Fibroblast of skin of back (primary cell): ENCODE measurements at regions not wholly inside any gene's neighbourhood (a gene's known extent, or its start where the extent isn't known, plus 50 kb on each side); places are given as distances from the start of the nearest gene placed in this dataset.
A peak's percentile ranks its signal among the peaks of the same experiment; 100 is the strongest.
"Not testable (repeated sequence)": the region's sequence is repeated elsewhere in the genome, so short reads cannot be mapped to it uniquely, and the experiment has no call there.

ENCODE experiments used
- DNase-seq: peaks from one replicate; pipeline ENCODE4 v3.0.0-alpha.2; 2013

DNA sequence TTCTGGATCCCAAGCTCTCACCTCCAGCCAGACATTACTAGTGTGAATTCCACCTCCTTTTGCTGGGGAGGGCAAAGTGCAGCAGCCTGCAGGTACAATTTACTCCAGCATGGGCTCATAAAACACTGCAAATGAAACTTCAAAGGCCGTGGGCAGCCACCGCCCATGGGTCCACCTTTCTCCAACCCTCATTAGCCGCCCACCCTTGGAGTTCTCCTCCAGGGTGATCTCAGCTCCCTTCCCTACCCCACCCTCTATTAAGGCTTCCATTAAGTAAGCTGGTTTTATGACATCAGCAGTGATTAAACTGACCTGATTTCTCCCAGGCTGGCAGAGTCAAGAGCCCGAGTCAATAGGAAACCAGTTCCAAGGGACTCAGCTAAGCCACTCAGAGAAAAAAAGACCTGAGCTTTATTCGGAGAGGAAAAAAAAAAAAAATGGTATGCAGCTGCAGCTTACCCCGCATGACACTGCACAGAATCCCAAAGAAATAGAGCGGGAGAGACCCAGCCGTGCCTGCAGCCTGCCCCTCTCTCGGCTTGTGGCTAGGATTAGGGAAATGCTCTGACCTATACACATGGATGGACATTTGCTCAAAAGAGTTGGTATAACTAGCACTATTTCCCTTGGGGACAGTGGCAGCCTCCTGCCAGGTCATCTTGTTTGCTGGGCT, 319.6 kb downstream of the PTTG2 start:
- no peak for DNase-seq

DNA sequence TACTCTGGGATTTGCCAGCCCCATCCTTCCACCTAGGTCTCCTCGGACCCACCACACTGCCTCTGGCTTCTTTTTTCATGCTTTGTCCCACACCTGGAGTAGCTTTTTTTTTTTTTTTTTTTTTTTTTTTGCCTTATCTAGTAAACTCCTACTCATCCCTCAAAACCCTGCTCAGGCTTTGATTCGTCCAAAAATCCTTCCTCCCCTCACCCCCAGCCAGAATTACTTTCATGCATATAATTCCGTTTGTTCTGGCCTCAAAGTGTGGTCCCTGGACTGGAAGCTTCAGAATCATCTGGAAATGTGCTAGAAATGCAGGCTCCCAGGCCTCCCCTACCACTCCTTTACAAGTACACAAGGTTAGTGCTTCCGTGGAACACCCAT, 320.1 kb downstream of the PTTG2 start:
- DNase-seq: no peak

DNA sequence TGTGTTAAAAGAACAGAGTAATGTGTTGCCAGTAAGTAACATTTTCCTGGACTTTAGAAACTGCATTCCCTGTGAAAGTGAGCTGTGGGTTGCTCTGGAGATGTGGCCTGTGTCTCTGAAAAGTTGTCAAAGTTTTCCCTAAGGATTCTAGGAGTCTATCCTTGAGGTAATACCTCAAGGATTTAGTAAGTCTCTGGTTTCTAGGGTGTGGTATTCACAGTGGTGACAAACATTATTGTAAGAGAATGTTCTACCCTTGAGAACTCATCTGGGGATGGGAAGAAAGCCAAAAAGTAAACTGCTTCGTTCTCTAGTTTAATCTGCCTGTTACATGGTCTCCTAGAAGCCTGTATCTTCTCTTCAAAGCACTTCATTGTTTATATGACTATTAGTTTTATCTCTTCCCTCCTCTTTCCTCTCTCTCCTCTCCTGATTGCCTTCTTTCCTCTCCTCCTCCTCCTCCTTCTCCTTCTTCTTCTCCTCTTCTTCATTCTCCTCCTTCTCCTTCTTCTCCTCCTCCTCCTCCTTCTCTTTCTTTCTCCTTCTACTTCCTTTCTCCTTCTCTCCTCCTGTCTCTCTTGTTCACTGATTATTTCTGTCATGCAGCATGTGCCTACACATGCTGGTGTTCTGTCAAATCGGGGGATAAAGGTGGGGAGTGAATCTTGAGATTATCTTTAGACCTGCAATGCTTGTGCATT, 321.3 kb downstream of the PTTG2 start:
- DNase-seq: peak; percentile 75

DNA sequence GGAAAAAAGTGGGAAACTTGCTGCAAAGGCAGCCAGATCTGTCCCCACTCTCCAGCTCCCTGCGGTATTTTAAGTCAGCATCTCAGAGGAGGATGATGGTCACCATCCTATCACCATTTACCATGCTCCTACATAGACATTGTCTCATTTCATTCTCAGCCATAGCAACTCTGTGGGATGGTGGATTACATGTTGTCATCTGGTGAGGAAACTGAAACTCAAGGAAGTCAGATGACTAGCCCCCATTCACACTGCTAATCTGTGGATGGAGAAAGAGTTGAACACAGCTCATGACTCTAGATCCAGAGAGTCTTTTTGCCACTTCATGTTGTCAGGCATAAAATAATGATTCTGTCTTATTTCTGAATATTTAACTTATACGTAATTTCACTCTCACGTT, 323.5 kb downstream of the PTTG2 start:
- DNase-seq: no peak

DNA sequence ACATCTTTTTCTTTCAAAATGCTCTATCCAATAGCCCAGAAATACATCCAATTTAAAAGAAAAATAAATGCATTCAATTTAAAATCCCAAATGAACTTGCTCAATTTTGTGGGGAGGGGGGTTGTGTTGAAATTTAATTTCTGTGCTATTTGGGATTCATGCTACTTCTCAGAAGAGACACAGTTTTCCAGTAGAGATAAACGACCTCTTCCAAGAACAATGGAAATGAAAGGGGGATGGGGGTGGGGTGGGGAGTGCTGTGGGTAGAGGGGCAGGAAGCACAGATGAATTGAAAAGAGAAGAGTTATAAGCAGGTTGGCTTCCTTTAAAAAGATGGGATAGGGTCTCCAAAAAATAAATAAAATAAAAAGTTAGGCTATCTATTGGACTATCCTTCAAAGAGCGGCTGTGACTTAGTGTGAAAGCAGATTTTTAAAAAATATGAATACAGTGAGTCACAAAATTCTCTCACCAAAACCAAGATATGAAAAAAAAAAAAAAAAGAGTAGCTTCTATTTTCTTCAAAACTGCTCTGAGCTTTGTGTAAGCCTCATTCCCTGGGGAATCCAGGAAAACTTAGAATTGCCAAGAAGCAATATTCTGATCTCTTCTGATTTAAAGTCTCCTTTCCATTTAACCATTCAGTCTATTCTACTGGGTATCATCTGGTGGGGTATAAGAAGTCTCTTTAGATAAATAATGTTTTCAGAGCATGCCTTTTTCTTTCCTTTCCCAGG, 324.3 kb downstream of the PTTG2 start:
- DNase-seq: peak; percentile 73

DNA sequence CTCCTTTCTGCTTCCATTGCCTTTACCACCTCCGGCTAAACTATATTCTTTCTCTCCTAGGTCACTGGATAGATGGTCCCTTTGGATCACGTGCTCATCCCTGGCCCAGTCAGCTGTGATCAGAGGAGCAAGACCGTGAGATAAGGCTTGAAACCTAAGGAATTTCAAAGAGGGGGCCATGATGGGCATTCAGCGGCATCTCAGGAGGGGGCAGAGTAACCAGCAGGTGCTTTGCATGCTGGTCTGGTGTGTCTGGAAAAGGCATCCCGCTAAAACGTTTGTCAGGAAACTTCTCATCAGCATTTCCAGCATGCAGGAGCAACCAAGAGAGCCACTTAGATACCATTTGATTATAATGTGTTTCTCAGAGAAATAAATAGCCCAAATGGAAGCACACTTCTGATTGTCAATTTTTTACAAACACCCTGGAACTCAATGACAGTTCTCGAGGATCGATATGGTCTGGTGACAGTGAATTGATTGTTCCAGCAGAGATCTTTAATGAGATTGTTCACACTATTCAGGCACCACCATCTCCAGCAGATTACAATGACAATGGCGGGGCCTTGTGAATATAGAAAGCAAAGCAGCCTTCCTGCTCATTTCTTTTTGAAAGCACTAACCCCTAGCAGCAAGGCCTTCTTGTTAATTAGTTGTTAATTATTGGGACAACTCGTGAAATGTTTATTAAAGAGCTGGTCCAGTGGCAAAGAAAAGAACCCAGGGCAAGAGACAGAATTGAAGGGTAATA, 327.1 kb downstream of the PTTG2 start:
- DNase-seq: no peak

DNA sequence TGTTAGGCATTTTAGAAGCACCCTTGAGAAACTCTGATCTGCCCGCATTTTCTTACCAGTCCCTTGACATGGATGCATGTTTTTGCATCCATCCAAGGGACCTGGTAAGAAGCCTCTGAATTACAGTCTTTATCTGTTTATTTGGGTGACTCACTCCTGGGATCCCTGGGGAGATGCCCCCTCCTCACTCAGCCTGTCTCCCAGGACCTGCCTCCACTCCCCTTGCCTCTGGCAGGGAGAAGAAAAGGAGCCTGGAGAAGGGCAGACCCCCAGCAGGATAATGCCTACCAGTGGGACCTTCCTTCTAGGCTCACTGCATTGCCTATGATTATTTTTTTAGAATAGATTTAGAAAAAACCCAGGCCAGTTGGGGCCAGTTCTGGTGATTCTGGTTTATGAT, 329.4 kb downstream of the PTTG2 start:
- DNase-seq: no peak

DNA sequence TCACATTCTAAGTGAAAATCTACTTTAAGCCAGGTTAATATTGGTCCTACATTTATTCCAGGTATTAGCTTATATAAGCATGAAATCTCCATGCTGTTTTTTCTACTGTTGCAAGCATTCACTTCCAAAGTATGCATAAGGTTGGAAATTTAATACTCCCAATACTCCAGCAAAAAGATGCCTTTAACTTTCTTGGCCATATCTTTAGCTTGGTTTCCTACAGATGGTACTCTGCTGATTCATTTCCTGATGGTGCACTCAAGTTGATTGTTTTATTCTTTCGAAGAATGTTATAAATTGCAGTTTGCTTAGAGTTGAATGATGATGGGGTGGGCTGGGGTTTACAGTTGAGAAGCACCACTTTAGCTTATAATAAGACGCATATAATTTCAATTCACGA, 330.2 kb downstream of the PTTG2 start:
- DNase-seq: peak; percentile 75

DNA sequence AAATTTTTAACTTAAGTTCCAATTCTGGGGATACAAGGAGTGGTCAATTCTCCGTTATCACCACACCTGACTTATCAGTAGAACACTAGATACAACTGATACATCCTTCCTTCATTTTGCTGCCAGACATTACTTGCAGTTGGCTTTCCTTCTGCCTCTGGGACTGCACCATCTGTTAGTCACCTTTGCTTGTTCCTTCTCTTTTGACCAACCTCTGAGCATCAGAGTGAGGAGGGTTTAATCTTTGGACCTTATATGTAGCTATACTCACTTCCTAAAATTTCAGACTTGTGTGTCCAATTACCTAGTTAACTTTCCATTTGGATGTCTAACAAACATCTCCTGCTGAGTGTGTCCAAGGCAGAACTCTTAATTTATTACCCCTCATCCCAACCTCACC, 330.7 kb downstream of the PTTG2 start:
- no peak for DNase-seq

DNA sequence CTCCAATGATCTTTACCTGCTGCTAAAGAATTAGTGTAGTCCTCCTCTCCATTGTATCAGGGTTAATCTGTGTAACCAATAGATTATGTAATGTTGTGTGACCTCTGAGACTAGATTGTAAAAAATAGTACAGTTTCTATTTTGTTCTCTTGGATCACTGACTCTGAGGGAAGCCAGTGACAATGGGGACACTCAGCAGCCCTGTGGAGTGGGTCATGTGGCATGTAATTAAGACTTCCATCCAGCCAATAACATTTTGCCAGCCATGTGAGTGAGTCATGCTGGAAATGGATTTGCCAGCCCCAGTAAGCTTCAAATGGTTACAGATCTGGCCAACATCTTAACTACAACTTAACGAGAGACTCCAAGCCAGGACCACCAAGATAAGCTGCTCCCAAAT, 332.3 kb downstream of the PTTG2 start:
- DNase-seq: no peak

DNA sequence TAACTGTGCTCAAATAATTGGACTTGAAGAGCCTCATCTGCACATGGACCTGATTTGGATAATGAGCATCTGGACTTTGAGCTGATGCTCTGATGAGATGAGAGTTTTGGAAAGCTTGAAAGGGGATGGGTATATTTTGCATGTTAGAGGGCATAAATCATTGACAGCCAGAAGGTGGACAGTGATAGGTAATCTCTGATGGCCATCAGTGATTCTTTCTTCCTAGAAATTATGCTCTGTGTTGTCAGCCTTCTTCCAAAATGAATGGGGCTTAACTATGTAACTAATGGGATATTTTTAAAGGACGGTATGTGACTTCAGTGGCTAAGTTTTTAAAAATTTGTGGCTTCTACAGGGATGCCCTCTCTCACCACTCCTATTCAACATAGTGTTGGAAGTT, 334.0 kb downstream of the PTTG2 start:
- no peak for DNase-seq

DNA sequence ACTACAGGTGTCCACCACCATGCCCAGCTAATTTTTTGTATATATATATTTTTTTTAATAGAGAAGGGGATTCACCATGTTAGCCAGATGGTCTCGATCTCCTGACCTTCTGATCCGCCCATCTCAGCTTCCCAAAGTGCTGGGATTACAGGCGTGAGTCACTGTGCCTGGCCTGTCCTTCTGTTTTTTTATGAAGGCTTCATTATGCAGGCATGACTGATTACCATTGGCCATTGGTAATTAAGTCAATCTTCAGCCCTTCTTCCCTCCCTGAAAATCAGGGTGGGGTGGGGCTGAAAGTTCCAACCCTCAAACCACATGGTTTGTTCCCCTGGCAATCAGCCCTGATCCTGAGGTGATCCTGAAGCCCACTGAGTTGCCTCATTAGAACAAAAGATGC, 336.9 kb downstream of the PTTG2 start:
- no peak for DNase-seq

DNA sequence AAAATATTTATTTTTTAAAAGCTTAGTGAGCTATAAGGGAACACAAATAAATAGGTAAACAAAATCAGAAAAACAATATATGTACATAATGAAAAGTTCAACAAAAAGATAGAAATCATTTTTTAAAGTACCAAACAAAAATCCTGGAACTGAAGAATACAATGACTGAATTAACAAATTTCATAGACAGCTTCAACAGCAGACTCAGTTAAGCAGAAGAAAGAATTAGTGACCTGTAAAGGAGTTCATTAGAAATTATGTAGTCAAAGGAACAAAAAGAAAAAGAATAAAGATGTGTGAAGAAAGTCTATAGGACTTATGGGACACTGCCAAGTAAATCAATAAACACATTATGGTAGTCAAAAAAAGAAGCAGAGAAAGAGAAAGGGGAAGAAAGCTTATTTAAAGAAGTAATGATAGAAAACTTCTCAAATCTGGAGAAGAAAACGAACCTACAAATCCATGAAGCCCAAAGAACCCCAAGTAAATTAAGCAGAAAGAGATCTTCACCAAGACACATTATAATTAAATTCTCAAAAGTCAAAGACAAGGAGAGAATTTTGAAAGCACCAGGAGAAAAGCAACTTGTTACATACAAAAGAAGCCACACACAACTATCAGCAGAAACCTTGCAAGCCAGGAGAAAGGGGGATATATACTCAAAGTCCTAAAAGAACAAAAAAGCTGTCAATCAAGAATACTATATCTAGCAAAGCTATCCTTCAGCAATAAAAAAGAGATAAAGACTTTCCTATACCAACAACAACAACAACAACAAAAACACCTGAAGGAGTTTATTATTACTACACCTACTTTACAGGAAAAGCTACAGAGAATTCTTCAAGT, 338.9 kb downstream of the PTTG2 start:
- DNase-seq: no peak

DNA sequence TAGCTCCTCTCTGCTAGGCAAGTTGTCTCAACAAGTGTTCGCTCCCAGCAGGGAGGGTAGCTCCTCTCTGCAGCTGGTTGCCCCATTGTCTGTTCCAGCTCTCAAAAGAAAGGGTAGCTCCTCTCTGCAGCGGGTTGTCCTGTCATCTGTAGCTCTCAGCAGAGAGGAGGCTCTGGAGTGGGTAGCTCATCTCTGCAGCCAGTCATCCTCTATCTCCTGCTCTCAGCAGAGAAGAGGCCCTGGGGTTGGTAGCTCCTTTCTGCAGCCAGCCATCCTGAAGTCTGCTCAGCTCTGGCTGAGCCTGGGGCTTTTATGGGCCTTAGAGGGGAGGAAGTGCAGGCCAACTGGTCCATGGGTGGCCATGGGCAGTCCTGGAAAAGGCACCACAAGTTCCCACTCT, 342.7 kb downstream of the PTTG2 start:
- DNase-seq: no peak

DNA sequence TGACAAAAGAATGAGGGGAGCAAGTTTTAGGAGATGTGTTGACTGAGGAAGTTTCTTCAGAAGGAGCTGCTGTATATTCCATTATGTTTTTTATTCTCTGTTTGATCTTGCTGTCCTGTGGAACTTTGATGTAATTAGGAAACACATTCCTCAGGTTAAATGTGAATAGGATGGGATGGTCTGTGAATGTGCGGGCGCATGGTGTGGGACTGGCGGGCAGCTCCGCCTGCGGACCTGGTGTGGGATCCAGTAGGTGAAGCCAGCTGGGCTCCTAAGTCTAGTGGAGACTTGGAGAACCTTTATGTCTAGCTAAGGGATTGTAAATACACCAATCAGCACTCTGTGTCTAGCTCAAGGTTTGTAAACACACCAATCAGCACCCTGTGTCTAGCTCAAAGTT, 344.3 kb downstream of the PTTG2 start:
- not testable (repeated sequence) for DNase-seq

DNA sequence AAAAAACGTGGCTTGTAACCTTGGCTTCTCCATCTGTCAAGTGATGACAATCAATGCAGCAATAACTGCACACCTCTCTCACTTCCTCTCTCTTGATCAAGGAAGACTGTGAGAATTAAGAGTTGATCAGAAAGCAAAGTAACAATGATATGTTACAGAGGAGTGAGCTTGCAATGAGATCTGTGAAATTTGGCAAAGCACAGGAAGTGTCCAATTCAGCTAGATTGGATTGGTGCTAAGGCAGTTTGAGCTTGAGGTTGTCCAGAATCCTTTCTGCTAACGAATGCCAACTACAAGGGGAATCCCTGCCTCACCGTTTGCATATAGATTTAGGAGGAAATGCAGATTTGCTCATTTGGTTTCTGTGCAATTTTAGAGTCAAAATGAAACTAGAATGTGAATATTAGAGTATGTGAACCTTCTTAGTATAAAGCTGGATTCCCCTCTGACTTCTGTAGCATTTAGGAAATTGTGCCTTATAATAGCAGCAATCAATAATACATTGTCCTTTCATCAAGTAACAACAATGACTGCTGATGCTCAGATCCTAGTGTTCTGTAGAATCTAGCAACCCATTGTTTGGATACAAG, 346.4 kb downstream of the PTTG2 start:
- DNase-seq: no peak

DNA sequence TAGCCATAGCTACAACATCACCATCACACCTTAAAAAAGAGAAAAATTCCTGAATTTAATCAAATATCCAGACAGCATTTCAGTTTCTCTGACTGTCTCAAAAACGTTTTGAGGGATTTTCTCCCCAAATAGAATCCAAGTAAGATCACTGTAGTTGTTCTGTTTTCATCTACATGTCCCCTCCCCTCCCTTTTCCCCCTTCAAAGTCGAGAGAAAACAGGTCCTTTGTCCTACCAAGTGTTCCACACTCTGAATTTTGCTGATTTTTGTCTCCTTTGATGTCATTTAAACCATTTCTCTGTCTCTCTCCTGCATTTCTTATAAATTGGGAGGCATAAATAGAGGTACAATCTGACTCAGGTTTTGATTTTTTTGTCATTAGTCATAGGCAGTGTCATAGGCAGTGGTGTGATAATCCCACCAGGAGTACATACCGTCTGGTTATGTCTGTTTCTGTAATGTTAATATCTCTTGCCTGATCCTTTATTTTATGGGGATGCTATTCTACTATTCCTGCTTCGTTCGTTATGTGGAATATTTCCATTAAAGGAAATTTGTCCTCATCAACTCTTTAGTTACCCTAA, 348.6 kb downstream of the PTTG2 start:
- peak; percentile 74 for DNase-seq

DNA sequence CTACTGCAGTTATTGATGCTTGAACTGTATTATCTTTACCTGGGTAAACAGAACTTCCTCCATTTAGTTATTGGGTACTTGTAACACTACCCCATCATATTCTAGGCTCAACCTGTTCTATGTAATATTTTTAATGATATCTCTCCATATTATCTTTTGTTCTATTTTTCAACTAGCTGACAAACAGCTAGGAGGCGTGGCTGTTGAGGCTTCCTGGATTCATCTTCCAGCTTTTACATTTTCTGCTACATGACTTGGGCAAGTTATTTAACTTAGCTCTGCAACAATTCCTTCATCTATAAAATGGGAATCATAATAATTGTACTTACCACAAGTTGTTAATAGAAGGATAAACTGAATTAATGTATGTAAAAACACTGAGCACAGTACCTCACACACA, 349.3 kb downstream of the PTTG2 start:
- DNase-seq: no peak

DNA sequence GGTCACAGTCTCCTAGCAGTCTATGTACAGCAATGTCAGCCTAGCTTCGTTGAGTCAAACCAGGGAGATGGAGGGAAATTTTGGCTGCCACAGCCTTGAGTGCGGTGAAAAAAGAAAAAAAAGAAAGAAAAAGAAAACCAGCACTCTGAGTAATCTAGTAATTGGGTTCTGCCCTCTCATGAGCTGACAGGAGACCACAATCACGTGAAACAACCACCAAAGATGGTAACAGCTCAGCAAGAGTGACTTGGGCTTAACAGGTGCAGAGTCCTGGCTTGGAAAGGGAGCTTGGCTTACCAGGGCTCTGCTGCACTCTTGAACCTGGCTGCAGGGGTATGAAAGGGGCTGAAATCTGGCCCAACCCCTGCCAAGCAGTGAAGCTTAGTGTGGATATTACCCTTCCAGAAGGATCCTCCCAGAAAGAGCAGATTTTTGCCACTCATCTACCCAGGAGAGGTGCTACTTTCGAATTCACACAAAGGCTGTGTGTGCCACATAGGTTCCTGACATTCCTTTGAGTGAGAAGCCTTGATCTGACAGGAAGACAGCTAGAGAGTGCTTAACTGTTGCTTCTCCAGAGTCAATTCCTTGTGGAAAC, 350.3 kb downstream of the PTTG2 start:
- DNase-seq: no peak

DNA sequence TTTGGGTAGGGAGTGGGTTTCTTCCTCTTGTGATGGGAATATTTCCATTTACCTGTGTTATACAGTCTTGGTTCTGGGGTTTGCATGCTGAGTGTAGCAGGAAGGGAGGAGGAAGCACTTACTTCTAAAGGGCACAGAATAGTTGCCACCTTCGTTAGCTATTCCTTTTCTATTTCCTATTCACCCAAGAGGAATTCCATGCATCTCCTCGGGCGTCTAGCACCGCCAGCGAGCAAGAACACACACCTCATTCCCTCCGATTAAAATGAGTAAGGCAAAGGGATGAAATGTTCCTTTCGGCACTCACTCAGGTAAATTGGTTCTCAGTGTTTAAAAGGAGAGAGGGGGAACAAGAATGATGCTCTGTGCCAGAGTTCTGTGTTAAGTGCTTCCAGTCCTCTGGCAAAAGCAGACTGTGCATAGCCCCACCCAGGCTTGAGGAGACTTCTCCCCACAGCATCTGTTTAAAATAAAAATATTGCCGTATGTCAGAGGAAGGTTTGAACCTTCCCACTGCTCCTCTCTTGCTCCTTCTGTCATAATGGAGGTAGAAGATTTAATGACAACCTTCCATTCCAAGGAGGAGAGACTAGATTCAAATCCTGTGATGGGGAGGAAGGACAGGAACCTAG, 351.4 kb downstream of the PTTG2 start:
- no peak for DNase-seq

DNA sequence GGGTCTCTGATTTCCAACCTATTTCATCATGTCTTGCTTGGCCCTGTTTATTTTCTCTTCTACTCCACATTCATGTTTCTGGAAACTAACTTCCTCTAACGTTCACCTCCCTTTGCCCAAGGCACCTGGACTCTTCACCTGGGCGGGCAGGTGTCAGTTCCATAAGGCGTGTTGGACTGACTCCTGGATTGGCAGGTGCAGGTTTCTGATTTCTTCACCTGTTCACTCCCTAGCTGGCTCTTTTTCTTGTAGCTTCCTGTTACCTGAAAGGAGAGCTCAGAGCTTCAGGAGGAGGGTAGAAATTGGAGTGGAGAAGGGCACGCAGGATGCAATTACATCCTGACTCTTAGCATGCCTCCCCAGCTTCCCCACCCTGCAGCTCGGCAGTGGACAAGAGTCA, 350.8 kb upstream of the KLF3 start:
- no peak for DNase-seq
